ENCODE measurements at regions not wholly inside any gene's neighbourhood (a gene's known extent, or its start where the extent isn't known, plus 50 kb on each side); places are given as distances from the start of the nearest gene placed in this dataset.
"Not testable (repeated sequence)": the region's sequence is repeated elsewhere in the genome, so short reads cannot be mapped to it uniquely, and the experiment has no call there.

DNA sequence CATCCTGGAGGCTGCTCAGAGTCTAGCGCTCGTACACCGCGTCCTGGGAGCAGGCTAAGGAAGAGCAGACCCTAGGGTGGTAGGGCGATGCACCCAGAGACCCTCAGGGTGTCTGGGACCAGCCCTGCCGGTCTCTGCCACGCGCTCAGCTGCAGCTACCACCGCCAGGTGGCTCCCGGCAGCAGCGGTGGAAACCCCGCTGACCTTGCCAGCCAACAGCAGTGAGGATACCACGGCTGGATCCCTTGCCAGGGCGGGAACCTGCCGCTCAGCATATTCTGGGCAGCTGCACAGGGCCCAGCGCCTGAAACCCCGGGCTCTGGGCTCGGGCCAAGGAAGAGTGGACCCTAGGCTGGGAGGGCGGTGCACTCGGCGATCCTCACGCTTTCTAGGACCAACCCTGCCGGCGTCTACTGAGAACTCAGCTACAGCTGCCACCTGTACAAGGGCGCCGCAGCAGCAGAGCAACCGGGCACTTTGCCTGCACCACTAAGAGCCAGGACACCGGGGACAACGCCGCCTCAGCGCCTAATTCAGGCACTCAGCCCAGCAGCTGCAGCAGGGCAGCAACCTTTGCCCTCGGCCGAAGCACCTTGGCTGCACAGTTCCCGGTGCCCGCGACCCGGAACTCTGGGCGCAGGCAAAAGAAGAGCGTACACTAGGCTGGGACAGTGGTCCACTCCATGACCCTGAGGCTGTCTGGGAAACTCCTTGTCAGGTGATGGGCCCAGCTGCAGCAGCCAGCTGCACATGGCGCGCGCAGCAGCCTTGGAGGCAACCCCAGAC, 80.8 kb downstream of the POTEB2 start:
- DNase-seq (ENCODE audit: low read depth) = not testable (repeated sequence)

GRCh38 chr15:20783598-20784184, 82.4 kb downstream of the POTEB2 start:
- not testable (repeated sequence) for DNase-seq (ENCODE audit: low read depth)

- DNase-seq (ENCODE audit: low read depth) = not testable (repeated sequence)
Measured at GRCh38 chr15:20775412-20775811, 90.7 kb downstream of the POTEB2 start.

- DNase-seq (ENCODE audit: low read depth) = not testable (repeated sequence)
Measured at GRCh38 chr15:20767943-20768342, 98.2 kb downstream of the POTEB2 start.

DNA sequence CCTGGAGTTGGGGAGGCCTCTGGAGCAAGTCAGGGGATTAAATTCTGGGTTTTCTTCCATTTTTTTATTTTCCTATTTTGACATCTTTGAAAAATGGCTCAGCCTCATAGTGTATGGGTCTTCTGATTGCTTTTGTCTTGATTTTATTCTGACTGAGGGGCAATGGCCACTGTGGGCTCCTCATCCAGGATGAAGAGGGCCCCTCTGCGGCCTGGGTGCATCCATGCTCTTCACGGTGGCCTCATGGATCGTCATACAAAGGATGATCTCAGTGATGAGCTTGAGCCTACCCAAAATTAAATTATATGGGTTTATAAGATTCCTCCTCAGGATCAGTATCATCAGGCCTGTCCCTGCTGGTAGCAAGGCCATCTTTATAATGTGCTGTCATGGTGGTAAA, 103.7 kb downstream of the POTEB2 start:
- DNase-seq (ENCODE audit: low read depth) = not testable (repeated sequence)

DNA sequence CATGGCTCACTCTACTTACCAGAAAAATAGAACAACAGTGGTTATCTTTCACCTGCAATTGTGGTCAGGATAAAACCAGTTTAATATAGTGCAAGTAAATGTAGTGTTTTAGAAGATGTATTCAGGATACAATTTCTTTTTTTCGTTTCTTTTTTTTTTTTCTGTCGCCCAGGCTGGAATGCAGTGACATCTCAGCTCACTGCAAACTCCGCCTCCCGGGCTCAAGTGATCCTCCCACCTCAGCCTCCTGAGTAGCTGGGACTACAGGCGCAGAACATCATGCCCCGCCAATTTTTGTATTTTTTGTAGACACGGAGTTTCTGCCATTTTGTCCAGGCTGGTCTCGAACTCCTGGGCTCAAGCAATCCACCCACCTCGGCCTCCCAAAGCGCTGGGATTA, 109.7 kb downstream of the POTEB2 start:
- not testable (repeated sequence) for DNase-seq (ENCODE audit: low read depth)

DNA sequence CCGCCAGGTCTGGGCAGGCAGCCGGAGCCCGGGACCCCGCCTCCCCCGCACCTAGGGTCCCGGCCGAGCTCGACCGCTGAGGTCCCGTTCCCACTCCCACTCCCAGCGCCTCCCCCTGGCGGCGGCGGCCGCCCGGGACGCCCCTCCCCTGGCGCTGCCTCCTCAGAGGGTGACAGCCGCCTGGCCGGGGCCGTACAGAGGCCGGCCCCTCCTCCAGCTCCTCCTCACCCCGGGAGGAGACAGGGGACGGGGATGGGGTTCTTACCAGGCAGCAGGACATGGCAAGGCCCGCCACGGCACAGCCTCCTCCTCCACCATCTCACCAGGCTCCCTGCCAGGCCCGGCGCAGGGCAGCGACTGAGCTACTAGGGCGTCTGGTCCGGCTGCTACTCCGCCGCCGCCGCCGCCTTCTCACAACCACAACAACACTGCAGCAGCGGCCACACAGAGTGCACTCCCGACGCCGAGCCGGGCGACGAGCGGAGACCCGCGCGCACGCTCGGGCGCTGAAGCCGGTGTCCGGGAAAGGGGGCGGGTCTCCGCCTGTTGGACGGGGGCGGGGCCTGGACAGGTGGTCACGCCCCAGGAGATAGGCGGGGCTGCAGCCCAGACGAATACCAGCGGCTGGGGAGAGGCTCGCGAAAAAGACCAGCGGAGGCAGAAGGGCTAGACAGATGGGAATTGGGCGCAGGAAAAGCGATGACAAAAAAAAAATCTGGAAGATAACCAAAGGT, 110.3 kb downstream of the POTEB2 start:
- peak; percentile 63 for DNase-seq (ENCODE audit: low read depth)

- DNase-seq (ENCODE audit: low read depth) = not testable (repeated sequence)
Measured at GRCh38 chr15:20733493-20733892, 132.6 kb downstream of the POTEB2 start.
